ENCODE measurements at regions not wholly inside any gene's neighbourhood (a gene's known extent, or its start where the extent isn't known, plus 50 kb on each side); places are given as distances from the start of the nearest gene placed in this dataset.
"Not testable (repeated sequence)": the region's sequence is repeated elsewhere in the genome, so short reads cannot be mapped to it uniquely, and the experiment has no call there.

- H2AFZ ChIP-seq (ENCODE audit: low read depth, low read length, poor library complexity, severe bottlenecking) = no peak overlapping the region
- TF ChIP-seq EZH2phosphoT487 (IDR thresholded peaks at IDR 0.05; ENCODE audit: borderline replicate concordance) (no peak), SRF (IDR thresholded peaks at IDR 0.05; ENCODE audit: low read depth) (no peak), POLR2A (IDR thresholded peaks at IDR 0.05; ENCODE audit: borderline replicate concordance, extremely low read depth, insufficient read depth, insufficient read length) (no peak), ZNF274 (IDR thresholded peaks at IDR 0.05; ENCODE audit: low read depth, low read length) (no peak)
- H3K9me2 ChIP-seq (ENCODE audit: insufficient read depth) = no peaks in the 10 kb centered on the region
- H3K27me3 ChIP-seq (ENCODE audit: insufficient read depth, low read length) = no peaks in the 10 kb centered on the region
- ChIA-PET POLR2A (no interaction called here), RAD21 (ENCODE audit: low non-redundant PET in 1 of 2, low total read pairs in 2 of 2, uncharacterized antibody in 2 of 2, unreplicated experiment in 2 of 2) (no interaction called here), CTCF (no interaction called here)
- no peak overlapping the region for H3K4me3 ChIP-seq (replicated peaks in 1 of 2; ENCODE audit: low read depth in 1 of 2, low read length in 2 of 2)
- peaks cover 4 to 19% of the 10 kb centered on the region in 2 experiments; a peak in 2 of 4 replicates for H3K9me3 ChIP-seq (ENCODE audit: control insufficient read depth in 1 of 2, insufficient read depth in 1 of 2, low read depth in 1 of 2, low read length in 2 of 2)
- H3K4me1 ChIP-seq (ENCODE audit: control insufficient read depth in 1 of 2, insufficient read depth in 2 of 2, low read length in 2 of 2) = no peaks in the 10 kb centered on the region
- DNase-seq (ENCODE audit: low read depth, low spot score) (no peak), ATAC-seq (no peak)
- no peaks in the 10 kb centered on the region for H4K20me1 ChIP-seq (ENCODE audit: insufficient read depth)
- intact Hi-C loops (cut with micrococcal nuclease) = no loop called here
- BruUV-seq (replicated peaks) = no TSS peak
- no peak overlapping the region for H3K4me2 ChIP-seq (ENCODE audit: low read length)
- H3K27ac ChIP-seq (ENCODE audit: low read depth, low read length) = no peak overlapping the region
- no peak overlapping the region for H3K9ac ChIP-seq (ENCODE audit: low read length)
- no peaks in the 10 kb centered on the region for H3K79me2 ChIP-seq (ENCODE audit: insufficient read depth, low read length)
- H3K36me3 ChIP-seq (ENCODE audit: control insufficient read depth in 1 of 2, insufficient read depth in 2 of 2, low read length in 2 of 2) = no peaks in the 10 kb centered on the region
These were observed 331.8 kb upstream of the NMUR2 start for GRCh38 chr5:152736906-152737305.

DNA sequence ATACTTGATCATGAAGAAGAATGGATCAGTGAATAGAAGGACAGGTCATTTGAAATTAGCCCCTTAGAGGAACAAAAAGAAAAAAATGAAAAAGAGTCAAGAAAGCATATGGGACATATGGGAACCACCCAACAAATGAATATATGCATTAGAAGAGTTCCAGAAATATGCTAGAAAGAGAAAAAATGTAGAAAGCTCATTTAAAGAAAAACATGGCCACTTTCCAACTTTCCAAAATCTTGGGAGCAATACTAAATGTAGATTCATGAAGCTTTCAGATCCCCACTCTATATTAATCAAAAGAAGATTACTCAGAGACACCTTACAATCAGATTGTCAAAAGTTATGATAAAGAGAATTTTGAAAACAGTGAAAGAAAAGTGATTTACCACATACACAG, 334.8 kb upstream of the NMUR2 start:
- no peak for DNase-seq (ENCODE audit: low read depth, low spot score)
- POLR2A ChIA-PET = no interaction called here

DNA sequence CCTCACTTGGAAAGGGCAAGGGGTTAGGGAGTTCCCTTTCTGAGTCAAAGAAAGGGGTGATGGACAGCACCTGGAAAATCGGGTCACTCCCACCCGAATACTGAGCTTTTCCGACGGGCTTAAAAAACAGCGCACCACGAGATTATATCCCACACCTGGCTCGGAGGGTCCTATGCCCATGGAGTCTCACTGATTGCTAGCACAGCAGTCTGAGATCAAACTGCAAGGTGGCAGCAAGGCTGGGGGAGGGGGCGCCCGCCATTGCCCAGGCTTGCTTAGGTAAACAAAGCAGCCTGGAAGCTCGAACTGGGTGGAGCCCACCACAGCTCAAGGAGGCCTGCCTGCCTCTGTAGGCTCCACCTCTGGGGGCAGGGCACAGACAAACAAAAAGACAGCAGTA, 336.0 kb upstream of the NMUR2 start:
- BruUV-seq (replicated peaks); H3K4me3 ChIP-seq (replicated peaks in 1 of 2; ENCODE audit: low read depth in 1 of 2, low read length in 2 of 2); intact Hi-C loops (cut with micrococcal nuclease); H3K4me2 ChIP-seq (ENCODE audit: low read length); H3K79me2 ChIP-seq (ENCODE audit: insufficient read depth, low read length); H3K27me3 ChIP-seq (ENCODE audit: insufficient read depth, low read length); H3K9ac ChIP-seq (ENCODE audit: low read length); CTCF ChIA-PET; H3K9me2 ChIP-seq (ENCODE audit: insufficient read depth); H2AFZ ChIP-seq (ENCODE audit: low read depth, low read length, poor library complexity, severe bottlenecking); H4K20me1 ChIP-seq (ENCODE audit: insufficient read depth); ATAC-seq; H3K27ac ChIP-seq (ENCODE audit: low read depth, low read length); POLR2A ChIA-PET; H3K4me1 ChIP-seq (ENCODE audit: control insufficient read depth in 1 of 2, insufficient read depth in 2 of 2, low read length in 2 of 2); RAD21 ChIA-PET (ENCODE audit: low non-redundant PET in 1 of 2, low total read pairs in 2 of 2, uncharacterized antibody in 2 of 2, unreplicated experiment in 2 of 2); DNase-seq (ENCODE audit: low read depth, low spot score); H3K36me3 ChIP-seq (ENCODE audit: control insufficient read depth in 1 of 2, insufficient read depth in 2 of 2, low read length in 2 of 2): not testable (repeated sequence)
- peaks cover 4 to 13% of the 10 kb centered on the region in 2 experiments; a peak in 2 of 4 replicates for H3K9me3 ChIP-seq (ENCODE audit: control insufficient read depth in 1 of 2, insufficient read depth in 1 of 2, low read depth in 1 of 2, low read length in 2 of 2)

More for the DNA sequence above, 334.8 kb upstream of the NMUR2 start:
- ChIA-PET RAD21 (ENCODE audit: low non-redundant PET in 1 of 2, low total read pairs in 2 of 2, uncharacterized antibody in 2 of 2, unreplicated experiment in 2 of 2) (no interaction called here), CTCF (no interaction called here)
- no peak overlapping the region for H3K4me2 ChIP-seq (ENCODE audit: low read length)
- H3K9me2 ChIP-seq (ENCODE audit: insufficient read depth) = no peaks in the 10 kb centered on the region
- no peak for ATAC-seq
- no peak overlapping the region for H2AFZ ChIP-seq (ENCODE audit: low read depth, low read length, poor library complexity, severe bottlenecking)
- H3K9me3 ChIP-seq (ENCODE audit: control insufficient read depth in 1 of 2, insufficient read depth in 1 of 2, low read depth in 1 of 2, low read length in 2 of 2) = peaks cover 4 to 13% of the 10 kb centered on the region in 2 experiments; a peak in 2 of 4 replicates
- no peak overlapping the region for H3K27ac ChIP-seq (ENCODE audit: low read depth, low read length)
- H3K4me3 ChIP-seq (replicated peaks in 1 of 2; ENCODE audit: low read depth in 1 of 2, low read length in 2 of 2) = no peak overlapping the region
- H3K27me3 ChIP-seq (ENCODE audit: insufficient read depth, low read length) = no peaks in the 10 kb centered on the region
- BruUV-seq (replicated peaks) = no TSS peak
- no peak overlapping the region for H3K9ac ChIP-seq (ENCODE audit: low read length)
- H3K36me3 ChIP-seq (ENCODE audit: control insufficient read depth in 1 of 2, insufficient read depth in 2 of 2, low read length in 2 of 2) = no peaks in the 10 kb centered on the region
- TF ChIP-seq SRF (IDR thresholded peaks at IDR 0.05; ENCODE audit: low read depth) = no peak
- TF ChIP-seq YY1 (IDR thresholded peaks at IDR 0.05; ENCODE audit: extremely low read depth, insufficient replicate concordance, low read depth, low read length) = no peak
- TF ChIP-seq EGR1 (IDR thresholded peaks at IDR 0.05; ENCODE audit: low read depth) = no peak
- no peak for TF ChIP-seq TCF7L2 (IDR thresholded peaks at IDR 0.05; ENCODE audit: borderline replicate concordance, extremely low read depth, insufficient read depth, insufficient read length)
- no peak for TF ChIP-seq POLR2AphosphoS5 (IDR thresholded peaks at IDR 0.05; ENCODE audit: low read depth, low read length)
- no peak for TF ChIP-seq ZFX (IDR thresholded peaks at IDR 0.05)
- no peak for TF ChIP-seq SP1 (IDR thresholded peaks at IDR 0.05; ENCODE audit: low read depth)
- no peak for TF ChIP-seq ZNF274 (IDR thresholded peaks at IDR 0.05; ENCODE audit: low read depth, low read length)
- TF ChIP-seq, protein P1, sequence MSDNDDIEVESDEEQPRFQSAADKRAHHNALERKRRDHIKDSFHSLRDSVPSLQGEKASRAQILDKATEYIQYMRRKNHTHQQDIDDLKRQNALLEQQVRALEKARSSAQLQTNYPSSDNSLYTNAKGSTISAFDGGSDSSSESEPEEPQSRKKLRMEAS (IDR thresholded peaks at IDR 0.05) = no peak
- no peak for TF ChIP-seq RAD21 (IDR thresholded peaks at IDR 0.05; ENCODE audit: low read depth)
- no peak for TF ChIP-seq POLR2A (IDR thresholded peaks at IDR 0.05; ENCODE audit: borderline replicate concordance, extremely low read depth, insufficient read depth, insufficient read length)
- no peaks in the 10 kb centered on the region for H3K4me1 ChIP-seq (ENCODE audit: control insufficient read depth in 1 of 2, insufficient read depth in 2 of 2, low read length in 2 of 2)
- H4K20me1 ChIP-seq (ENCODE audit: insufficient read depth) = no peaks in the 10 kb centered on the region
- H3K79me2 ChIP-seq (ENCODE audit: insufficient read depth, low read length) = no peaks in the 10 kb centered on the region
- intact Hi-C loops (cut with micrococcal nuclease) = no loop called here
